IMR-90 (cell line): ENCODE measurements at regions not wholly inside any gene's neighbourhood (a gene's known extent, or its start where the extent isn't known, plus 50 kb on each side); places are given as distances from the start of the nearest gene placed in this dataset.

Experiments used
- ATAC-seq: fragments of 200-7000 bp; cut with Tn5 transposase; 2 replicates; pipeline ENCODE4 v1.9.1; 2020; ENCODE audit warnings: low read depth, mild to moderate bottlenecking, moderate library complexity
- BruUV-seq: library from RNA; stranded (reverse); fragments of 400-500 nt; replicated peaks from 2 replicates; lab custom pipeline; 2021; lab: Mats Ljungman, UMichigan
- CTCF ChIA-PET: fragments of 300-600 bp; formaldehyde crosslinking; extraction: SDS; loops from one replicate; lab custom pipeline; 2021; ENCODE audit warnings: antibody characterized with exemption; lab: Yijun Ruan, JAX
- POLR2A ChIA-PET: fragments of 300-600 bp; sonication (Branson Sonifier 250); formaldehyde crosslinking; loops from one replicate; lab custom pipeline; 2022; ENCODE audit warnings: antibody characterized with exemption; ENCODE audit not compliant: unreplicated experiment; lab: Charles Lee
- DNase-seq: peaks from one replicate; pipeline ENCODE4 v3.0.0; 2013
- H2AFZ ChIP-seq: replicated peaks from 2 replicates; pipeline ENCODE3; 2013; ENCODE audit warnings: low read length, mild to moderate bottlenecking; ENCODE audit not compliant: poor library complexity
- H2AK5ac ChIP-seq: 2 replicates; pipeline ENCODE4 v1.6.1; 2013; ENCODE audit warnings: low read depth, low read length, inconsistent platforms
- H2AK9ac ChIP-seq: replicated peaks from 2 replicates; pipeline ENCODE3; 2013; ENCODE audit warnings: mild to moderate bottlenecking, low read depth, low read length, moderate library complexity; ENCODE audit not compliant: poor library complexity
- H2BK120ac ChIP-seq: 2 replicates; pipeline ENCODE4 v1.6.1; 2013; ENCODE audit warnings: low read depth, low read length, inconsistent platforms
- H2BK15ac ChIP-seq: 3 replicates; pipeline ENCODE4 v1.6.1; 2013; ENCODE audit warnings: low read depth, low read length, inconsistent platforms
- H2BK20ac ChIP-seq: 2 replicates; pipeline ENCODE4 v1.6.1; 2013; ENCODE audit warnings: low read depth, mild to moderate bottlenecking, inconsistent platforms, low read length, moderate library complexity
- H2BK5ac ChIP-seq: 2 replicates; pipeline ENCODE4 v1.6.1; 2013; ENCODE audit warnings: mild to moderate bottlenecking, low read depth, low read length, inconsistent platforms; ENCODE audit not compliant: poor library complexity, severe bottlenecking
- H3K14ac ChIP-seq: replicated peaks from 2 replicates; pipeline ENCODE4 v1.6.1; 2013; ENCODE audit warnings: low read depth, low read length, inconsistent platforms
- H3K18ac ChIP-seq: 2 replicates; pipeline ENCODE4 v1.6.1; 2013; ENCODE audit warnings: low read depth, low read length, control low read depth
- H3K23ac ChIP-seq: 2 replicates; pipeline ENCODE4 v1.6.1; 2013; ENCODE audit warnings: low read depth, low read length, inconsistent platforms
- H3K27ac ChIP-seq: 2 replicates; pipeline ENCODE4 v1.5.1; 2013; ENCODE audit warnings: mild to moderate bottlenecking, control low read depth, low read length; ENCODE audit not compliant: insufficient read depth
- H3K27me3 ChIP-seq: 2 replicates; pipeline ENCODE4 v1.6.1; 2013; ENCODE audit warnings: low read length; ENCODE audit not compliant: control insufficient read depth, insufficient read depth
- H3K36me3 ChIP-seq: 2 replicates; pipeline ENCODE4 v1.6.1; 2013; ENCODE audit warnings: low read length, mixed read lengths; ENCODE audit not compliant: control insufficient read depth, insufficient read depth
- H3K4ac ChIP-seq: 2 replicates; pipeline ENCODE4 v1.6.1; 2013; ENCODE audit warnings: low read depth, low read length, inconsistent platforms
- H3K4me1 ChIP-seq: 2 replicates; pipeline ENCODE4 v1.6.1; 2013; ENCODE audit warnings: low read length, mixed read lengths; ENCODE audit not compliant: control insufficient read depth, insufficient read depth
- H3K4me2 ChIP-seq: 2 replicates; pipeline ENCODE4 v1.6.1; 2013; ENCODE audit warnings: low read depth, mild to moderate bottlenecking, control low read depth, low read length, moderate library complexity
- H3K4me3 ChIP-seq: 2 replicates; pipeline ENCODE4 v1.5.1; 2013; ENCODE audit warnings: low read depth, mild to moderate bottlenecking, control low read depth, low read length, moderate library complexity; ENCODE audit not compliant: insufficient read depth
- H3K56ac ChIP-seq: 2 replicates; pipeline ENCODE4 v1.6.1; 2013; ENCODE audit warnings: low read length, inconsistent platforms; ENCODE audit not compliant: insufficient read depth; ENCODE audit errors: extremely low read depth
- H3K79me1 ChIP-seq, 2 experiments: 2 replicates each; pipeline ENCODE4 v1.6.1; 2013; ENCODE audit warnings: low read length in 2 of 2, inconsistent platforms in 1 of 2, low read depth in 1 of 2
- H3K9ac ChIP-seq: 2 replicates; pipeline ENCODE4 v1.6.1; 2013; ENCODE audit warnings: low read depth, low read length, control low read depth
- H3K9me1 ChIP-seq: 2 replicates; pipeline ENCODE4 v1.6.1; 2013; ENCODE audit warnings: low read length, inconsistent platforms; ENCODE audit not compliant: insufficient read depth
- H3K9me3 ChIP-seq: 2 replicates; pipeline ENCODE4 v1.6.1; 2013; ENCODE audit warnings: low read length; ENCODE audit not compliant: control insufficient read depth, insufficient read depth
- H4K20me1 ChIP-seq: 2 replicates; pipeline ENCODE4 v1.6.1; 2013; ENCODE audit warnings: low read length, inconsistent platforms; ENCODE audit not compliant: insufficient read depth
- H4K5ac ChIP-seq: 2 replicates; pipeline ENCODE4 v1.6.1; 2013; ENCODE audit warnings: mild to moderate bottlenecking, low read depth, low read length, control low read depth
- H4K8ac ChIP-seq, 2 experiments: 2 replicates each; pipeline ENCODE4 v1.6.1; 2013; ENCODE audit warnings: low read depth in 2 of 2, low read length in 2 of 2, control low read depth in 1 of 2, inconsistent platforms in 1 of 2
- H4K91ac ChIP-seq: 2 replicates; pipeline ENCODE4 v1.6.1; 2013; ENCODE audit warnings: low read depth, low read length, inconsistent platforms; ENCODE audit not compliant: insufficient read depth
- BHLHE40 ChIP-seq: fragments of 150-350 bp; IDR thresholded peaks from 2 replicates; pipeline ENCODE4 v1.6.1; 2016; ENCODE audit warnings: mild to moderate bottlenecking, low read depth, low read length
- CHD1 ChIP-seq: IDR thresholded peaks from 2 replicates; pipeline ENCODE4 v1.6.1; 2012; ENCODE audit warnings: low read depth, low read length, improper control_type of control experiment
- ELK1 ChIP-seq: fragments of 150-350 bp; IDR thresholded peaks from 2 replicates; pipeline ENCODE4 v1.6.1; 2016; ENCODE audit warnings: low read depth, mild to moderate bottlenecking, low read length, moderate library complexity, borderline replicate concordance
- FOS ChIP-seq: fragments of 150-350 bp; IDR thresholded peaks from 2 replicates; pipeline ENCODE4 v1.6.1; 2016; ENCODE audit warnings: low read depth, low read length
- MAFK ChIP-seq: IDR thresholded peaks from 2 replicates; pipeline ENCODE4 v1.6.1; 2012; ENCODE audit warnings: low read depth, low read length, improper control_type of control experiment
- MAZ ChIP-seq: IDR thresholded peaks from 2 replicates; pipeline ENCODE4 v1.6.1; 2012; ENCODE audit warnings: low read depth, mild to moderate bottlenecking, low read length, improper control_type of control experiment, moderate library complexity, borderline replicate concordance
- POLR2A ChIP-seq: IDR thresholded peaks from 2 replicates; pipeline ENCODE4 v1.6.1; 2012; ENCODE audit warnings: mild to moderate bottlenecking, low read depth, low read length
- RAD21 ChIP-seq: IDR thresholded peaks from 2 replicates; pipeline ENCODE4 v1.6.1; 2012; ENCODE audit warnings: low read length, improper control_type of control experiment
- RCOR1 ChIP-seq: IDR thresholded peaks from 2 replicates; pipeline ENCODE4 v1.6.1; 2012; ENCODE audit warnings: mild to moderate bottlenecking, low read length, improper control_type of control experiment; ENCODE audit not compliant: insufficient replicate concordance
- RFX5 ChIP-seq: IDR thresholded peaks from 2 replicates; pipeline ENCODE4 v1.8.0; 2012; ENCODE audit warnings: low read depth, mild to moderate bottlenecking, low read length, moderate library complexity
- SMC3 ChIP-seq: fragments of 150-350 bp; IDR thresholded peaks from 2 replicates; pipeline ENCODE4 v1.6.1; 2016; ENCODE audit warnings: low read depth, mild to moderate bottlenecking, antibody characterized with exemption, low read length, moderate library complexity
- USF2 ChIP-seq: fragments of 150-350 bp; IDR thresholded peaks from 2 replicates; pipeline ENCODE4 v1.6.1; 2017; ENCODE audit warnings: mild to moderate bottlenecking, antibody characterized with exemption, low read length, low read depth
- WGBS, 2 experiments: methylation state at CpG; one replicate each; pipeline versions ENCODE4 v1.1.5 to v1.1.7; 2013; ENCODE audit warnings: missing lambda C conversion rate in 2 of 2; ENCODE audit not compliant: insufficient read length in 1 of 2; ENCODE audit errors: extremely low coverage in 2 of 2; 5-methylcytosine and 5-hydroxymethylcytosine counted together
- dilution Hi-C: fragments of 300-500 bp; cut with HindIII; formaldehyde crosslinking; loops from one replicate; pipeline ENCODE4 v1.14.3; 2018; ENCODE audit warnings: low sequenced_read_pairs; ENCODE audit not compliant: unreplicated experiment
- in situ Hi-C: fragments of 300-500 bp; cut with MboI; formaldehyde crosslinking; loops from 3 replicates; pipeline ENCODE4 v1.14.3; 2019; ENCODE audit warnings: low sequenced_read_pairs, inconsistent platforms, mixed read lengths
- intact Hi-C: fragments of 100-400 bp; cut with micrococcal nuclease; formaldehyde crosslinking; loops from 2 replicates; pipeline ENCODE4 v1.10.0; 2022

GRCh38 chr13:36520111-36520510 lies 87.8 kb downstream of the CCNA1 start:
- H2BK20ac ChIP-seq, result no peak overlapping the region
- dilution Hi-C loops, result no loop called here
- intact Hi-C loops, result no loop called here

More at GRCh38 chr13:36520111-36520510, 87.8 kb downstream of the CCNA1 start:
- no peaks in the 10 kb centered on the region for H3K4me1 ChIP-seq
- H3K27ac ChIP-seq, result no peak overlapping the region
- no peaks in the 10 kb centered on the region for H3K9me1 ChIP-seq
- H3K9ac ChIP-seq, result no peak overlapping the region
- no peak overlapping the region for H3K4ac ChIP-seq
- no peak overlapping the region for H3K4me2 ChIP-seq
- WGBS, 2 experiments, result no CpG with 5 or more reads among the region's 2 CpGs
- H3K27me3 ChIP-seq, result no peaks in the 10 kb centered on the region
- POLR2A ChIA-PET, result no interaction called here
- no peak overlapping the region for H3K56ac ChIP-seq
- ATAC-seq (no peak), DNase-seq (no peak)
- H2AFZ ChIP-seq, result no peak overlapping the region
- H3K4me3 ChIP-seq, result no peak overlapping the region
- H4K5ac ChIP-seq, result no peak overlapping the region
- H4K20me1 ChIP-seq, result no peaks in the 10 kb centered on the region
- no peak overlapping the region for H2BK15ac ChIP-seq
- H4K8ac ChIP-seq, result no peak overlapping the region
- H2AK5ac ChIP-seq, result no peak overlapping the region
- no peaks in the 10 kb centered on the region for H3K79me1 ChIP-seq
- H3K9me3 ChIP-seq, result no peaks in the 10 kb centered on the region
- no peak overlapping the region for H3K14ac ChIP-seq
- in situ Hi-C loops, result no loop called here
- no TSS peak for BruUV-seq
- no peaks in the 10 kb centered on the region for H3K36me3 ChIP-seq
- no peak overlapping the region for H4K91ac ChIP-seq
- H2BK5ac ChIP-seq, result no peak overlapping the region
- H3K23ac ChIP-seq, result no peak overlapping the region
- no peak overlapping the region for H2AK9ac ChIP-seq
- TF ChIP-seq USF2 (no peak), MAZ (no peak), RFX5 (no peak), RAD21 (no peak), SMC3 (no peak), POLR2A (no peak), BHLHE40 (no peak), CHD1 (no peak), RCOR1 (no peak), MAFK (no peak), ELK1 (no peak), FOS (no peak)
- CTCF ChIA-PET, result no interaction called here
- H2BK120ac ChIP-seq, result no peak overlapping the region
- H3K18ac ChIP-seq, result no peak overlapping the region
